Colonic mucosa (tissue), 4 donors: ENCODE measurements at regions not wholly inside any gene's neighbourhood (a gene's known extent, or its start where the extent isn't known, plus 50 kb on each side); places are given as distances from the start of the nearest gene placed in this dataset.

Experiments used
- DNase-seq: peaks from one replicate; pipeline ENCODE4 v3.0.0-alpha.2; 2020
- H3K27ac ChIP-seq: fragments of 200-600 bp; one replicate; pipeline ENCODE4 v1.8.0; 2021
- H3K27me3 ChIP-seq: fragments of 200-600 bp; one replicate; pipeline ENCODE4 v1.8.0; 2021
- H3K36me3 ChIP-seq: fragments of 200-600 bp; one replicate; pipeline ENCODE4 v1.8.0; 2021
- H3K4me1 ChIP-seq: fragments of 200-600 bp; one replicate; pipeline ENCODE4 v1.8.0; 2021; ENCODE audit warnings: mild to moderate bottlenecking
- H3K4me3 ChIP-seq: fragments of 200-600 bp; one replicate; pipeline ENCODE4 v1.8.0; 2021
- H3K9ac ChIP-seq, 2 donors: one replicate each; pipeline ENCODE4 v1.7.0; 2013; ENCODE audit warnings: control low read depth in 2 of 2, low read depth in 2 of 2, low read length in 2 of 2
- H3K9me3 ChIP-seq: fragments of 200-600 bp; one replicate; pipeline ENCODE4 v1.8.0; 2021
- CTCF ChIP-seq: fragments of 200-600 bp; IDR thresholded peaks from one replicate; pipeline ENCODE4 v1.8.0; 2022; ENCODE audit warnings: antibody characterized with exemption, mild to moderate bottlenecking
- intact Hi-C: fragments of 100-400 bp; cut with DNase I; formaldehyde crosslinking; loops from one replicate; pipeline ENCODE4 v1.14.1; 2022
- donor health status: healthy.
- donor health status: DM: no; HTN: no; CAD: no.
- donor health status: DM: no; HTN: no; CAD: no.

- no peaks in the 10 kb centered on the region for H3K36me3 ChIP-seq
- intact Hi-C loops = no loop called here
- TF ChIP-seq CTCF = no peak
- DNase-seq = no peak
- H3K9ac ChIP-seq = no peak overlapping the region
- H3K9me3 ChIP-seq = no peaks in the 10 kb centered on the region
- H3K4me1 ChIP-seq = no peaks in the 10 kb centered on the region
- no peak overlapping the region for H3K27ac ChIP-seq
- no peak overlapping the region for H3K4me3 ChIP-seq
- no peaks in the 10 kb centered on the region for H3K27me3 ChIP-seq
These were observed 227.7 kb downstream of the CBLN4 start for GRCh38 chr20:55777641-55778040.

- Histone ChIP-seq H3K4me1 (no peaks in the 10 kb centered on the region), H3K27ac (no peak overlapping the region), H3K9ac (no peak overlapping the region), H3K27me3 (no peaks in the 10 kb centered on the region), H3K4me3 (no peak overlapping the region), H3K9me3 (no peaks in the 10 kb centered on the region), H3K36me3 (no peaks in the 10 kb centered on the region)
- no peak for DNase-seq
- intact Hi-C loops = no loop called here
- TF ChIP-seq CTCF = no peak
These were observed 229.1 kb downstream of the CBLN4 start for GRCh38 chr20:55776176-55776575.

- no peaks in the 10 kb centered on the region for H3K9me3 ChIP-seq
These were observed 230.7 kb downstream of the CBLN4 start for GRCh38 chr20:55774628-55775027.

GRCh38 chr20:55761797-55762196, 243.5 kb downstream of the CBLN4 start:
- Histone ChIP-seq H3K4me1 (no peaks in the 10 kb centered on the region), H3K36me3 (no peaks in the 10 kb centered on the region), H3K27ac (no peak overlapping the region), H3K4me3 (no peak overlapping the region), H3K9me3 (no peaks in the 10 kb centered on the region), H3K27me3 (no peaks in the 10 kb centered on the region), H3K9ac (no peak overlapping the region)
- TF ChIP-seq CTCF = no peak
- intact Hi-C loops = no loop called here
- no peak for DNase-seq

More at GRCh38 chr20:55774628-55775027, 230.7 kb downstream of the CBLN4 start:
- H3K36me3 ChIP-seq = no peaks in the 10 kb centered on the region
- H3K4me3 ChIP-seq = no peak overlapping the region
- no peak for TF ChIP-seq CTCF
- DNase-seq = no peak
- no peaks in the 10 kb centered on the region for H3K27me3 ChIP-seq
- H3K27ac ChIP-seq = no peak overlapping the region
- no peak overlapping the region for H3K9ac ChIP-seq
- intact Hi-C loops = no loop called here
- H3K4me1 ChIP-seq = no peaks in the 10 kb centered on the region

- Histone ChIP-seq H3K27ac (no peak overlapping the region), H3K9ac (no peak overlapping the region), H3K9me3 (no peaks in the 10 kb centered on the region), H3K4me3 (no peak overlapping the region), H3K27me3 (no peaks in the 10 kb centered on the region), H3K36me3 (no peaks in the 10 kb centered on the region), H3K4me1 (no peaks in the 10 kb centered on the region)
- intact Hi-C loops = no loop called here
- no peak for DNase-seq
- no peak for TF ChIP-seq CTCF
These were observed 244.2 kb downstream of the CBLN4 start for GRCh38 chr20:55761100-55761499.

- H3K36me3 ChIP-seq = no peaks in the 10 kb centered on the region
- H3K4me3 ChIP-seq = no peak overlapping the region
- TF ChIP-seq CTCF = no peak
- H3K9ac ChIP-seq = no peak overlapping the region
- H3K9me3 ChIP-seq = no peaks in the 10 kb centered on the region
- H3K27me3 ChIP-seq = no peaks in the 10 kb centered on the region
- no peaks in the 10 kb centered on the region for H3K4me1 ChIP-seq
- intact Hi-C loops = no loop called here
- no peak overlapping the region for H3K27ac ChIP-seq
- no peak for DNase-seq
These were observed 244.7 kb downstream of the CBLN4 start for GRCh38 chr20:55760586-55760985.
